Hepatic stellate cell (primary cell): ENCODE measurements at regions not wholly inside any gene's neighbourhood (a gene's known extent, or its start where the extent isn't known, plus 50 kb on each side); places are given as distances from the start of the nearest gene placed in this dataset.
A peak's percentile ranks its signal among the peaks of the same experiment; 100 is the strongest.

Experiments
- DNase-seq: peaks from one replicate; pipeline ENCODE4 v3.0.0; 2011; ENCODE audit warnings: low spot score

DNA sequence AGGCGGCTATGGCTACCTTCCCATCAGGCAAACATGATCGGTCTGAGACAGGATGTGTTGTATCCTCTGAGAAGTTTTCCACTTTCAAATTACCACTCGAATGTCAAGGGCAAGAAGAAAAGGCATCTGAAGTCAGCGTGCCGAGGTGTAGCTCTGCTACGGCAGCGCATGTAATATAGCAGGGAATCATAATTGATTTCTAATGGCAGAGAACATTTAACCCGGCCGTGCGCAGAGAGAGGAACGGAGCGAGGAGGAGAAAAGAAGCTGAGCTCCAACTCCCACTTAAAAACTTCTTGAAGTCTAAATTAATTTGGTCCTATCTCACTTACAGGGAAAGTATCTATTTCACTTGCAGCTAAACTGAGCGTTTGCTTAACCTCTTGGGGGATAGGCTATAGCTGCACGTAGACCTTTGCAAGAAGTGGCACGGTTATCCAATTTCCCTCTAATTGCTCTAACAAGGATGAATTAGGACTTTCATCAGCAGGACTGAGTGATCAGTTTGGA, 137.3 kb upstream of the KIRREL3 start:
- DNase-seq, result no peak

DNA sequence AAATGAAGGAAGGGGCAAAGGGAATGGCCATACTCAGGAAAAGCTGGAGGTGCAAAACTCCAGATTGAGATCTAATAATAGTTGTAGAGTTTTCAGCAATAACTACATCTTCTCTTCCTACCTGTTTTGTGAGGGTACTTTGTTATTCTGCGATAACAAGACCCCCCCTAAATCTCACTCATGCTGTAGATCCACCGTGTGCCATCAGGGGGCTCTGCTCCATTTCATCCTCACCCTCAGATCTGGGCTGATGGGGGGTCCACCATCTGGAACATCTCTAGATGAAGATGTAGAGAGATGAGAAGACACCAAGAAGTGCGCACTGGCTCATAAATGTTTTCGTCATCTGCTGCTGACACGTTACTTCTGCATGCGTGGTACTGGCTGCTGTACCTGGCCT, 135.9 kb upstream of the KIRREL3 start:
- no peak for DNase-seq

DNA sequence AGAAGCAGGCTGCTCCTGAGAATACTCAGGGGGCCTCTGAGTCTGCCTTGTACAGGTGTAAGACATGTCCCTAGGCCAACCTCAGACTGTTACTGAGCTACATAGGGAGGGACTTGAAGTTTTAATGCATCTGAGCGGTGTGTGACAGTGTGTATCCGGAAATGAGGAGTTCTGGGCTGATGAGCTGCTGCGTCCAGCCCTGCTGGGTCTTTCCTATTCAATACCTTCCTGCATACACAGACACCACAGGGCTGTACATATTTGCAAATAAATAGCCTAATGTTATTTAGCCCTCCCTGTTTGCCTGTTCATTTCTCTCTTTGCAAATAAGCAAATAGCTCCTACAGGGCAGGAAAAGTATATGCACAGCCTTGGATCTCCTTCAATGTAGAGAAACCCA, 134.7 kb upstream of the KIRREL3 start:
- DNase-seq, result no peak

DNA sequence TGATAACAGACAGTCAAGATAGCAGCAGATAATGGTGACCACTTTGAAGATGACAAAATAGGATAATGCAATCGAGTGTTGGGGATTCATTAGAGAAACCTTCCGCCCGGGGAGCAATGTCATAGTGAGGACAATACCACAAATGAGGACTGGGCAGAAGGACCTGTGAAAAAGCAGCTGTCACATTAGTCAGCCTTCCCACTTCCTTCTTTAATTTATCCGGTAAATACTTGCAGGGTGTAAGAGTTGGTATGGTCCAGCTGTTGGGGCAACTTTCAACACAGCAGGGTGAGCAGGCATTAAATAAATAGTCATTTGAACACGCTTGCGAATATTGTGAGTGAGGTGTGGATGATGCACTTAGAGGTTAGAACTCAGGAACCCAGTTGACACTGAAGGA, 132.5 kb upstream of the KIRREL3 start:
- no peak for DNase-seq

DNA sequence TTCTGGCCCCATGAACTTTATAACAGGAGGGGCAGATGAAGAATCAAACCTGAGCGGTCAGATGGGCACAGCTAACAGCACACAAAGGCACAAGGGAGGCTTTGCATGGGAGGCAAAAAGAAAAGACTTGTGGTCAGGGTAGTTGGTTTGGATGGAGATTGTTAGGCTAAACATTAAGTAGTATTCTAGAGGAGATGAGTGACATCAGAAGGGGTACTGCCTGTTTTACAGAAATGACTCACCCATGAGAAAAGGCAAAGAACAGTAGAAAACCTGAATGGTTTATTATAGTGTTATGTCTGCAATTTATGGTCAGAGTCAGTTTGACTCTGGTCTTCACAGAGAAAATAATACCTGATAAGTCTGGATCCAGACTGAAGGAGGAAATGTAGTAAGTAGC, 129.8 kb upstream of the KIRREL3 start:
- DNase-seq, result no peak

DNA sequence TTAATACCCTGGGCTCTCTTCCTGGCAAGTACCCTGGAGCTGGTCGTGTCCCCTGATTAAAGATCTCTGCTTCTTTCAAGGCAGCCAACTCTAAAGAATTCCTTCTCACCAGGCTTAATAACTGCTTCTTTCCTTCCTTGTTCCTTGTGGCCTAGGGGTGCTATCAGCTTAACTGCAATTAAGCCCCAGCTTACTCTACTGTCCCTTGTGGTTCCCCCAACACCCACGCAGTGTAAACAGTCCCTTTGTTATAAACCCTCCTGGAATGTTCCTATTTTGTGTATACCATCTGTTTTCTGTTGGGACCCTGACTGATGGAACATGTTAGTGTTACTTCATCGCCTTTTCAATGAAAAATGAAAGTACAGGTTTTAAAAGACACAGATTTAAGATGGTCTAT, 126.4 kb upstream of the KIRREL3 start:
- no peak for DNase-seq

DNA sequence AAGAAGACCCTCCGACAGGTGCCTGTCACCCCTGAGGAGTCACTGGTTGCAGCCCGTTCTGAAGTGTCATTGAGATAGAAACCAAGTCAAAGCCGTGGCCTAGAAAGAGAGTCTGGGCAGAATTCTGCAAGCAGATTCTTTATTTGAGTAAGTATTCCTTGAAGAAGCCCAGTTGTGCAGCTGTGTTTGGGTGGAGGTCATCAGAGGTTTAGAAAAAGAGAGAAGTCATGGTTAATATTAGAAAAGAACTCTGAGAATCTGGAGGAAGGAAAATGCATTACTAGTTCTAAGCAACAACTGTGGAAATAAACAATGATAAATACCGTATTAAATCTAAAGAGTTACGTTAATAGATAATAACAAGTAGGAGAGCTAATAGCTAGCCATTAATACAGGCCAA, 118.8 kb upstream of the KIRREL3 start:
- DNase-seq, result no peak

DNA sequence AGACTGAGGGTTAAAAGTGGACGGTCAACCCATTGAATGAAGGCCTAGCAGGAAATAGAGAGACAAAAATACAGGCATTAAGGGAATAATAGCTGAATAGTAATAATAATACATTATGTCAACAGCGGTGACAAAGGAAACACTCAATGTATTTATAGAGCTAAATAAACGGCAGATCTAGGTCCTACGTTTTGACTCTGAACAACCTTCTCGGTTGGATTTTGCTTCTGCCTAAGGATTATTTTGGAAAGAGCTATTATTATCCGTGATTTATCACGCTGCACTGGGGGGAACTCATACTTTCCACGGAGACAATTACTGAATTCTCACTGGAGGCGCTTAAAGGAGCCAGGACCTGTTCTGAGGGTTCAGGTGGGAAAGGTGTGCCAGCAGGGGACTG, 118.2 kb upstream of the KIRREL3 start:
- DNase-seq, result no peak

DNA sequence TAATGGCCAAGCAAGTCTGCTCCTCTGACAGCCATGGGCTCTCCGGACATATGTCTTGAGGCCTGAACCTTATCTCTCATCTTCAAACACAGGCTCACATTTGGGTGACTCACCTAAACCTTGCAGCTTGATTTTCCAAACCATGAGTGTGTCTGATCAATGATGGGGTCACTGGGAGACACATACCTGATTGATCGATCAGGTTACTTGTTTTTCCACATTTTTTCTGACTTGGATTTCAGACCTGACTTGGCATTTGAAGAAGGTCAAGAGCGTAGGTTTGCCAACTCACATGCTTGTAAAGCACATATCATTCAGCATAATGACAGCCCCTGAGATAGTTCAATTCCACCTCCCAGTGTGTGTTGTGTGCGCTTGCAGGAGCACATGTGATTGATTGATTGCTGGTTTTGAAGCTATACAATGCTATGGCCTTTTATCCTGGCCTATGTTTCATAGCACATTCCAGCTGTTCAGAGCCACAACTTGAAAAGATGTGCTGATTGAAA, 116.7 kb upstream of the KIRREL3 start:
- no peak for DNase-seq

DNA sequence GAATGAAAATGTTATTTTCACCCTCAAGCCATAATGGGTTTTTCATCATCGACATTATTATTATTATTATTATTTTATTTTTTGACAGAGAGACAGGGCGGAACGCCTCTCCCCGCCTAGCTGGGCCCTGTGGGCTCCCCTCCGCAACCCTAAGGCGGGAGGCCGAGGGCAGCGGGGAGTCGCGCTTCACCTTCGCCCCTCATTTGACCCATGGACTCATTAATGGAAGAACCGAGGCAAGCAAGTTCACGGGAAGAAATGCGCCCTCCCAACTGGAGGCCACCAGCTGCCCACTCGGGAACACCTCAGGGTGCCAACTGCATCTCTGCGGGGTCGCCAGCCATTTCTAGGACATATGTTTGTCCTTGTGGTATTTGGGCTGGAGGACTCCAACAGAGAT, 115.3 kb upstream of the KIRREL3 start:
- no peak for DNase-seq

DNA sequence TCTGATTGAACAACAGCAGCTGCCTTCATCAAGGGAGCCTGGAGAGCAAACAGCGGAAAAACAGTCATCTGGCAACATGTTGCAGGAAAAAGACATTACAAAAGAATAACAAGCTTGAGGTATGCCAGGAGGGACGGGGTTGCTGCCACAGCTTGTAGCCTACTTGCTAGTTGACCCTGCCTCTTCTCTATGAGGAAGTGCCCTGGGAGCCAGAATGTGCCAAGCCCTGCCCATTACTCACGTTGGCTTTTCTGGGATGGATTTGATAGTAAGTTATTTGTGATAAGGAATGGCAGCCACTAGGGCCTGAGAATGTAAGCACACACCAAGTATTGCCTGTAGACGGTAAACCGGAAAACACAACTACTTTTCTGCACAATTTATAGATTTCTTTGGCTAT, 113.5 kb upstream of the KIRREL3 start:
- DNase-seq, result no peak

DNA sequence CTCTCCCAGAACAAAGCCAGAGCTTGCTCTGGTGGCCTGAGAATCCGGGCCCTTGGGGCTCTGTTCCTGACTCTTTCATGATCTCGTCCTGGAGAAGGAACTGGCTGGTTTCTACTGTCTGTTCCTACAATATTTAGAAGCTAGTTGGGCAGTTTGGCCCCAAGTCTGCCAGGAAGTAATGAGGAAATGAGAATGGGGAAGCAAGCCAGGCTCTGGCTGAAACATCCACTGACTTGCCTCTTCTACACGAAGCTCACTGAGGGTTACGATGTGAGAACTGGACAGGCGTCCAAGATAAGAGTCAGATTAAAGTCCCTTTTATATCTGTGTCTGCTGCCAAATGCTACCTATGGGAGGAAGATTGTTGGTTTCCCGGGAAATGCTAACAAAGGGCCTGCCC, 110.0 kb upstream of the KIRREL3 start:
- no peak for DNase-seq

DNA sequence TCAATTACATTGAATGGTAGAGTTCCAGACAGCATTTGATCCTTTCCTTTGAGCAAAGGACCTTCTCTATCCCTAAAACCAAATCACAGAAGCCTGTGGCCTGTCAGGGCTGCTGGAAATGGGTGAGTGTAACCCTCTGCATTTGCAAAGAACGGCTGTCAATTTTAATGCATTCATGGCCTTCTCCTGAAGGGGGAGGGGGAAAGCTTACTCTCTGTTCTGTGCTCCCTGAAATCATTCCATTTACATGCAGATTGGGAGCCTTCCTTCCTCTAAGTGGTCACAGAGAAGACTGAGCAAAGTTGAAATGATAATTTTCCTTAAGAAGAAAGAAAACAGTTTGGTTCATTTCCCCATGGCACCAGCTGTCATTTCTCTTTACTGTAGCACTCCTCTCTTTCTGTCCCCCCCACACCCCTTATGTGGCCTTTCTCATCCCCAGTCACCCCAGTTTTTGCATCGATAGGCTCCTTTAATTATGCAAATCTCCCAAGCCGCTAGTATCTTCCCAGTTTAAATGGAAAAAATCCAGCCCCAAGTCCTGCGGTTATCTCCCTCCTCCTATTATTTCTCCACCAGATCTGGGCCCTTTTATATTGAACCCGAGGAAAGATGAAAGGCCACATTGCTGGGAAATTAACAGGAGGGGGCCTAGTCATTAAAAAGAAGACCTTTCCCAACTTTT, 109.4 kb upstream of the KIRREL3 start:
- DNase-seq, result no peak

DNA sequence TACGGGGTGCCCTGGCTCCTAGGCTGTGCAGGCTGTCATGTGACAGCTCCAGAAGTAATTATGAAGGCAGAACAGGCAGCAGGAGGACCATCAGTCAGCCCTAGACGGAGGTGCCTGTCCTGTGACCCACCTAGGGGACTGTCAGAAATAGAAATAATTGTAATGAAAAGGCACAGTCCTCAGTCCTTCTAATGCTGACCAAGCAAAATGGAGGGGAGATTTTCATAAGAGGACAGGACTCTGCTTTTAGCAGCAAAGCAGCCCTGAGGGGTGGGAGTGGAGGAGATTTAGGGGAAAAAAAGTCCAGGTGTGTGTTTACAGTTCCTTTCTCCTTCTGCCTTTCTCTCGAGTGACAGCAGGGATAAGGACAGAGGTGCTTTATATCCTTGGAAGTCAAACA, 108.3 kb upstream of the KIRREL3 start:
- no peak for DNase-seq

DNA sequence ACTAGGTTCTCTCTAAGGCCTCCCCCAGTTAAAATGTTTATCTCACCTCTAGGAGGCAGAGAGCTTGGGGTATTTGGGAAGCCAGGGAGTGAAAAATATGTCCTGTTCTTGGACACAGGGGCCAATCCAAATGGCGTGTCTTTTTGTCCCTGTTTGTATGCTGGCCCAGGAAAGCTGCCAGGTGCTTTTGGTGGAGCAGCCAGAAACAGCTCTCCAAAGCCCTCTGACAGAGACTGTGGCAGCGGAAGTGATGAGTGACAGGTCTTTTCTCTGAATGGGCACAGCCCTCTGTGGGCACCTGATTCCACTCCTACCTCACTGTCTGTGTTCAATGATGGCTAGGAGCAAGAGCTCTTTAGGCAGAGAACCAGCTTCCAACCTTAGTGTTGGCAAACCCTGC, 106.4 kb upstream of the KIRREL3 start:
- no peak for DNase-seq

DNA sequence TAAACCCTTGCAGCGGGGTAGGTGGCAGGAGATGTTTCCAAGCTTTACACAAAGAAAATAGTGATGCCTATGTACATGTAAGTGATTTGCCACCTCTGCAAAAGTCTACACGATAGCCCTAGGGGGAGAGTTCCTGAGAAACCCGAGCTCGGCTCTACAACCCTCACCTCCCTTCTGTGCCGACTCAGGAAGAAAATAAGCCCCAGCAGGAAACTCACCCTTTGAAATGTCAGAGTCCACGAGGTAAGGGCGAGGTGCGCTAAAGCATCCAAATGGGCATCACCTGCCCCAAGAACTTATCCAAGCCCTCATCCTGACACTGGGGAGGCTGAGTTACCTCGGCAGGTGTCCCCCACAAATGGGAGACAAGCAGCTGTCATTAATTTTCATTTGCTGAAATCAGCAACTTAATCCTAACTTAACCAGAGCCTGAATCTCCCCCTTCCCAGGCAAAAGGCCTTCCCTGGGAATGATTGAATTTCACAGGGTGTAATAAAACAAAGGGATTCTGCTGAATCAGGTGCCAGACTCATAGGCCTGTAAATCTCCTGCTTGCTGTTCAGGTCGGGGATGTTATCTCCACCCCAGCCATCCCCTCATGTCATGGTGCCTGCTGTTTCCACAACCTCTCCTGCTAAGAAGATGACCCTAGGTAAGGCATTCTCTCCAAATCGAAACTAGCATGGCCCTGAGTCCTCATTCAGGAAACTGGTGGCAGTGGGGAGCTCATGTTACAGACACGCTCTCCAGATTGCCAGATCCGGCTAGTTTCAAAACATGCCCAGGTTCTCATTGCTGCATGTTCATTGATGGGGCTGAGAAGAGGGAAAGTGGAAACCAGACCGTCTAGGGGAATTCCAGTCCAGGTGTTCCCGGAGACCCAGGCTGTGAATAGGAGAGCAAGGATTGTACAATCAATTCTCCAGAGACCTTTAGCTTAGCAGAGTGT, 105.3 kb upstream of the KIRREL3 start:
- DNase-seq, result peak; percentile 7

DNA sequence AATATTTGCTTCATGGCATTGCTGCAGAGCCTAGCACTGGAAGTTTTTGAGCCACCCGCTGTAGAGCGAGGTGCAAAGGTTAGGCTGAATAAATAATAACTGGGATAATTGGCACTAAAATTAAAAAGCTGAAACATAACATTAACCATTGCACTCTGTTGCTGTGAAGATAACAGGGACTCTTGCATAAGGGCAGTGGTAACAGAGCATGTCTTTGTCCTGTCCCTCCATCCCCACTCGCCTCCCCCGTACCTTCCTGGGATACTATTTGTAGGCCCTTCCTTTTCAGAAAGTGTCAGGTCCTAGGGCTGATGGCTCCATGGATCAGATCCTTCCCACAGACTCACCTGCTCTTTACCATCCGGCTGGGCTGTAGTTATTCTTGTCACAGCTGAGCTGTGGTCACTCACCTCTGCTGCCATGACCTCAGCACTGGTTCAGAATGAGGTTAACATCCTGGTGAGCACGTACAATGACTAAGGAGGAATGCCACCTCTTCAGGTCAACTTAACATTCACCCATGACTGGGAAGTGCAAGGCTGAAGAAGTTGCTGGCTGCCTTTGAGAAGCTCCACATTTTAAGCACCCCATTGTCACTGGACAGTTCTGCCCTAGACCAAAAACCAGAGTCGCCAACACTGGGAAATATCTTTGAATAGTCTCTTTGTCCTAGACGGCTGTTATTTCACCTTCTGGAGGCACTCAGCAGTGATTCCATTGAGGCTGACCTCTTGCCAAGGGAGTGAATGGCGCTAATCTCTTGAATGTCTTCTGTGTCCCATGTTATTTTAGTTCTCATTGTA, 103.2 kb upstream of the KIRREL3 start:
- DNase-seq, result no peak

DNA sequence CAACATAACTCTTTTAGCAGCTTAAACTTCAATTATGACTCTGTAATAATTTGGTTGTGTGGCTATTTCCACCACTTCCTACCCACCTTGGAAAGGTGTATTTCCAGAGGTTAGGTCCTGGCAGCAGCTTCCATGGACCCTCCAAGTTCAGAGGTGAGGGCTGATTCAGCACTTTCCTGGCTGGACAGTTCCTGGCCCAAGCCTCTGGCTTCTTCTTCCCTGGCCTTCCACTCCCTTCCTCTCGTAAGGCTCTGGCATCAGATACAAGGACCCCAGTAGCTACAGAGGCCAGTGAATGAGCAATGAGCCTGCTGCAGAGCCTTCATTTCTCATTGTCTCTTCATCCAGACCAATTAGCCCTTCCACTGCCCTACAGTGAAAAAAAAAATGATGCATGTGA, 98.1 kb upstream of the KIRREL3 start:
- no peak for DNase-seq

DNA sequence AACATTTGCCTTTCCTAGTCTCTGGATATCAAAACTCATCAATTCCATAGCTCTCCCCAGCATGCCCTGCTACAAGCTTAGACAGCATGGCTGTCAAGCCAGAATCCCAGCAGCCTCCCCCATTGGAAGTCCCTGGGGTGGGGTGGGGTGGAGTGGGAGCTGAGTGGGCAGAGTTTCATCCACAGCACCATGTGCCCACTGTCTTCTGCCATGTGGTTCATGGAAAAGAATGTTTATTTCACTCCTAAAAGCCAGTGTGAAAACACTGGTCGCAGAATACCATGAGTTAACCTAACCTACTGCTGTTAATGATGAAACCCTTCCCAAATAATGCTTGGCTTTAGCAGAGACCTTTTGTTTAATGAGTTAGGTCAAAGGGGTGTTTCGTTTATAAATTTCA, 80.2 kb upstream of the KIRREL3 start:
- DNase-seq, result no peak

DNA sequence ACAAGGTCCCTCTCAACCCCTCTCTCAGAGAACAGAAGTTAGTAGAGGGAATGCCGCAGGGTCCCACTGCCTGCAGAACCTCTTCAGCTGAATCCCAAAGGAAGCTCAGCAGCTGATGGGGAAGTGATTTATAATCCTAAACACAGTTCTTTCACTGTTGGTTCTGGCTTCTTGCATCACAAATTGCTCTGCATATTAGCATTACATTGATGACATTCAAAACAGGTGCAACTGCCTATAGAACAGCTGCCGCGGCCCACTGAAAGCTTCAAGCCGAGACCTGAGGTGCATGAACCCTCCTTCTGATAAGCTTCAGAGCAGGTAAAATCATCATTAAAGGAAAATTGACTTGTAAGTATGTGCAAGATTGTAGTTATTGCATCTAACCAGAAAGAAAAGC, 75.2 kb upstream of the KIRREL3 start:
- no peak for DNase-seq

DNA sequence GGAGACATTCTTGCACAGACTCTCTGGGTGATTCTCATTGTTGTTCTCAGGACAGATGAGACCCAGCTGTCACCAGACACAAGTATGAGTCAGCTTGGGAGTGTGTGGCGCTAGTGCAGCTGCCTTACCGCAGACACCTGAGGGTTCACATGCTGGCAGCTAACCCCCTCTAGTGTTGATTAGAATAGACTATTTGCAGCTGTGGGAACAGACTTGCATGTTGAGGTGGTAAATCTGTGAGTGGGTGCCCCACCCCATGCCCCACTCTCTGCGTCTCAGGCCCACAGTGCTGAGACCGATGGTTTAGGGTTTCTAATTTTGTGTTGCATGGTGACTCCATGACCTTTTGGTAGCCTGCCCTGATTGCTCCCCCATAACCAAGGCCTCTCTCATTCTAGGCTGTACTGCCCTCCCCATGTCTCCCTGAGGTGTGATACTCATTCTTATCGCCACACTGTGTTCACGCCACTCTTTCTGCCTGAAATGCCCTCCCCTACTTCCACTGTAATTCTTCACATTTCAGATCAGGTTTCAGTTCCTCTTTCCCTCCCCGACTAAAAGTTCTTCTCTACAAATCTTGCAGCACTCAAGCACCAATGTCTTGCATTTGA, 73.7 kb upstream of the KIRREL3 start:
- peak; percentile 49 for DNase-seq

DNA sequence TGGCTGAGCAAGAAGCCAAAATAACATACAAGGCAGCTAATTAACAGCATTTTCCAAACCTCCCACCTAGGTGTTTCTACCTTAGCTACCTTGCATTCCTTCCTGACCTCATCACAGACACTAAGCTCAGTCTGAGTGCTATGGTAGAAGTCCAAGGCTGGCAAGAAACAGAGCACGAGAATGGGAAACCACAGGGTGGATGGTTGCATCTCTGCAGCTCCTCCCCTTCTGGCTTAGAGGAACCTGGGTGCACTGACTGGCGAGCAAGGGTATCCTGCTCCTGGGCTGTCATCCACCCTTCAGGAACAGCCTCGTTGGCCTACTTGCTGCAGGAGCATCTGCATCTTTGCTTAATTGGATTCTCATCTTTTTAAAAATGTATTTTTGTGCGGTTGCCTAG, 73.1 kb upstream of the KIRREL3 start:
- no peak for DNase-seq
